HCT116 (cell line): ENCODE measurements at regions not wholly inside any gene's neighbourhood (a gene's known extent, or its start where the extent isn't known, plus 50 kb on each side); places are given as distances from the start of the nearest gene placed in this dataset.

Source experiments
- ATAC-seq: fragments of 200-7000 bp; cut with Tn5 transposase; 2 replicates; pipeline ENCODE4 v1.9.1; 2020; ENCODE audit warnings: mild to moderate bottlenecking, moderate library complexity
- BruUV-seq: library from RNA; stranded (reverse); fragments of 400-500 nt; replicated peaks from 2 replicates; lab custom pipeline; 2021; lab: Mats Ljungman, UMichigan
- CTCF ChIA-PET: fragments of 300-600 bp; sonication (Branson Sonifier 250); formaldehyde crosslinking; loops from one replicate; lab custom pipeline; 2021; ENCODE audit warnings: antibody characterized with exemption; lab: Charles Lee
- POLR2A ChIA-PET: fragments of 300-600, 350-600 bp; sonication (Branson Sonifier 250); formaldehyde crosslinking; loops from one replicate; lab custom pipeline; 2021; ENCODE audit warnings: antibody characterized with exemption; lab: Charles Lee
- RAD21 ChIA-PET, 2 experiments: fragments of 300-600 bp; sonication (Branson Sonifier 250); formaldehyde crosslinking; loops; one replicate each; lab custom pipeline; 2023; ENCODE audit warnings: low total read pairs in 2 of 2; ENCODE audit not compliant: uncharacterized antibody in 2 of 2, unreplicated experiment in 2 of 2, low non-redundant PET in 1 of 2; lab: Charles Lee
- DNase-seq: peaks from one replicate; pipeline ENCODE4 v3.0.0-alpha.2; 2010; ENCODE audit warnings: low read depth, low spot score
- H2AFZ ChIP-seq: fragments of 200-600 bp; shearing (Covaris generic), sonication (generic); 2 replicates; pipeline ENCODE4 v1.6.1; 2017; ENCODE audit warnings: low read depth, mixed run types, mixed read lengths, antibody characterized with exemption, low read length; ENCODE audit not compliant: poor library complexity, severe bottlenecking
- H3K27ac ChIP-seq: 2 replicates; pipeline ENCODE4 v1.5.1; 2012; ENCODE audit warnings: low read depth, low read length
- H3K27me3 ChIP-seq: fragments of 200-600 bp; sonication (generic); 2 replicates; pipeline ENCODE4 v1.6.1; 2016; ENCODE audit warnings: mixed run types, low read length, mixed read lengths; ENCODE audit not compliant: insufficient read depth
- H3K36me3 ChIP-seq, 2 experiments: fragments of 200-500 bp in 1 of 2; fragments of 200-600 bp in 1 of 2; sonication (Bioruptor generic) in 1 of 2; sonication (generic) in 1 of 2; 2 replicates each; pipeline versions ENCODE4 v1.5.1 to v1.6.1; 2014 to 2016; ENCODE audit warnings: low read length in 2 of 2, inconsistent platforms in 1 of 2, mixed read lengths in 1 of 2, mixed run types in 1 of 2; ENCODE audit not compliant: insufficient read depth in 2 of 2, control insufficient read depth in 1 of 2
- H3K4me1 ChIP-seq, 2 experiments: fragments of 200-600 bp in 1 of 2; sonication (generic) in 1 of 2; 2 replicates each; pipeline versions ENCODE4 v1.5.1 to v1.6.1; 2012 to 2017; ENCODE audit warnings: low read length in 2 of 2, inconsistent platforms in 1 of 2, mild to moderate bottlenecking in 1 of 2, mixed read lengths in 1 of 2, mixed run types in 1 of 2, moderate library complexity in 1 of 2; ENCODE audit not compliant: insufficient read depth in 2 of 2, control insufficient read depth in 1 of 2
- H3K4me2 ChIP-seq: fragments of 200-600 bp; sonication (generic); 2 replicates; pipeline ENCODE4 v1.6.1; 2017; ENCODE audit warnings: mixed run types, low read length, mixed read lengths
- H3K4me3 ChIP-seq, 2 experiments: fragments of 200-600 bp in 1 of 2; sonication (generic) in 1 of 2; replicated peaks in 1 of 2; 2 replicates each; pipeline ENCODE4 v1.5.1; 2011 to 2016; ENCODE audit warnings: low read length in 2 of 2, control low read depth in 1 of 2, low read depth in 1 of 2, mild to moderate bottlenecking in 1 of 2, mixed read lengths in 1 of 2, mixed run types in 1 of 2
- H3K79me2 ChIP-seq: fragments of 200-600 bp; sonication (generic); 2 replicates; pipeline ENCODE4 v1.6.1; 2017; ENCODE audit warnings: mild to moderate bottlenecking, mixed run types, low read length, moderate library complexity, mixed read lengths; ENCODE audit not compliant: insufficient read depth
- H3K9ac ChIP-seq: fragments of 200-600 bp; sonication (generic); 2 replicates; pipeline ENCODE4 v1.6.1; 2016; ENCODE audit warnings: low read length, mixed read lengths
- H3K9me2 ChIP-seq: fragments of 200-600 bp; sonication (generic), shearing (Covaris generic); 2 replicates; pipeline ENCODE4 v1.6.1; 2017; ENCODE audit warnings: mixed run types, mild to moderate bottlenecking, moderate library complexity; ENCODE audit not compliant: insufficient read depth
- H3K9me3 ChIP-seq, 2 experiments: fragments of 200-500 bp in 1 of 2; fragments of 200-600 bp in 1 of 2; sonication (Bioruptor generic) in 1 of 2; sonication (generic) in 1 of 2; 2 replicates each; pipeline ENCODE4 v1.6.1; 2014 to 2017; ENCODE audit warnings: low read length in 2 of 2, mixed read lengths in 2 of 2, inconsistent platforms in 1 of 2, low read depth in 1 of 2, mild to moderate bottlenecking in 1 of 2, mixed run types in 1 of 2, moderate library complexity in 1 of 2; ENCODE audit not compliant: control insufficient read depth in 1 of 2, insufficient read depth in 1 of 2
- H4K20me1 ChIP-seq: fragments of 200-600 bp; sonication (generic), shearing (Covaris generic); 2 replicates; pipeline ENCODE4 v1.6.1; 2017; ENCODE audit warnings: mixed run types, mild to moderate bottlenecking, moderate library complexity; ENCODE audit not compliant: insufficient read depth
- CBX3 ChIP-seq: IDR thresholded peaks from 2 replicates; pipeline ENCODE4 v1.6.1; 2012; ENCODE audit warnings: low read depth
- CEBPB ChIP-seq: IDR thresholded peaks from 2 replicates; pipeline ENCODE4 v1.6.1; 2012; ENCODE audit warnings: low read depth
- EGR1 ChIP-seq: IDR thresholded peaks from 2 replicates; pipeline ENCODE4 v1.6.1; 2012; ENCODE audit warnings: low read depth
- EZH2 ChIP-seq: fragments of 200-600 bp; sonication (generic); IDR thresholded peaks from 2 replicates; pipeline ENCODE4 v1.6.1; 2017; ENCODE audit warnings: antibody characterized with exemption, mixed run types
- EZH2phosphoT487 ChIP-seq: fragments of 200-600 bp; IDR thresholded peaks from 2 replicates; pipeline ENCODE4 v1.6.1; 2018; ENCODE audit warnings: antibody characterized with exemption, borderline replicate concordance
- FOSL1 ChIP-seq: IDR thresholded peaks from 2 replicates; pipeline ENCODE4 v1.6.1; 2012; ENCODE audit warnings: low read depth
- JUND ChIP-seq: IDR thresholded peaks from 2 replicates; pipeline ENCODE4 v1.6.1; 2012
- RAD21 ChIP-seq: IDR thresholded peaks from 2 replicates; pipeline ENCODE4 v1.6.1; 2012; ENCODE audit warnings: low read depth, mild to moderate bottlenecking
- SIN3A ChIP-seq: IDR thresholded peaks from 2 replicates; pipeline ENCODE4 v1.6.1; 2012; ENCODE audit warnings: low read depth
- SP1 ChIP-seq: IDR thresholded peaks from 2 replicates; pipeline ENCODE4 v1.6.1; 2012; ENCODE audit warnings: low read depth
- SRF ChIP-seq: IDR thresholded peaks from 2 replicates; pipeline ENCODE4 v1.6.1; 2012; ENCODE audit warnings: low read depth
- TCF7L2 ChIP-seq: IDR thresholded peaks from 2 replicates; pipeline ENCODE4 v1.7.0; 2011; ENCODE audit warnings: borderline replicate concordance, inconsistent platforms; ENCODE audit not compliant: insufficient read depth, insufficient read length; ENCODE audit errors: extremely low read depth
- ZFX ChIP-seq: fragments of 450-650 bp; IDR thresholded peaks from 2 replicates; pipeline ENCODE4 v1.6.1; 2017
- ZNF274 ChIP-seq: fragments of 200-500 bp; sonication (Bioruptor generic); IDR thresholded peaks from 2 replicates; pipeline ENCODE4 v1.6.1; 2014; ENCODE audit warnings: mild to moderate bottlenecking, low read depth, low read length, inconsistent platforms
- intact Hi-C: fragments of 100-400 bp; cut with micrococcal nuclease; formaldehyde crosslinking; loops from 2 replicates; pipeline ENCODE4 v1.10.0; 2022
- TF ChIP-seq, protein P1 (sequence below): IDR thresholded peaks from 2 replicates; pipeline ENCODE4 v1.6.1; 2012
- TF ChIP-seq, protein P2 (sequence below): IDR thresholded peaks from 2 replicates; pipeline ENCODE4 v1.6.1; 2011; ENCODE audit warnings: mild to moderate bottlenecking, low read length, moderate library complexity; ENCODE audit not compliant: insufficient replicate concordance; ENCODE audit errors: extremely low read depth
- TF ChIP-seq, protein P3 (sequence below), 3 experiments: fragments of 200-600 bp in 1 of 3; sonication (generic) in 1 of 3; IDR thresholded peaks in 2 of 3; conservative IDR thresholded peaks in 1 of 3; 2 replicates each; pipeline ENCODE4 v1.5.1; 2012 to 2017; ENCODE audit warnings: low read depth in 2 of 3, low read length in 2 of 3, antibody characterized with exemption in 1 of 3, borderline replicate concordance in 1 of 3, control low read depth in 1 of 3, mild to moderate bottlenecking in 1 of 3, mixed read lengths in 1 of 3, mixed run types in 1 of 3, moderate library complexity in 1 of 3; ENCODE audit not compliant: insufficient read depth in 1 of 3
- TF ChIP-seq, protein P4 (sequence below): IDR thresholded peaks from 2 replicates; pipeline ENCODE4 v1.6.1; 2012
- TF ChIP-seq, protein P5 (sequence below): IDR thresholded peaks from 2 replicates; pipeline ENCODE4 v1.6.1; 2012; ENCODE audit warnings: low read depth

GRCh38 chr9:79862921-79863890 is 291.4 kb downstream of the TLE4 start:
- no peaks in the 10 kb centered on the region for H3K27me3 ChIP-seq
- no peak overlapping the region for H3K4me3 ChIP-seq
- no peaks in the 10 kb centered on the region for H3K36me3 ChIP-seq
- intact Hi-C loops: no loop called here
- H3K4me1 ChIP-seq: no peaks in the 10 kb centered on the region
- H4K20me1 ChIP-seq: no peaks in the 10 kb centered on the region
- ChIA-PET POLR2A (no interaction called here), CTCF (no interaction called here), RAD21 (no interaction called here)
- no peaks in the 10 kb centered on the region for H3K79me2 ChIP-seq
- TF ChIP-seq, protein P1, sequence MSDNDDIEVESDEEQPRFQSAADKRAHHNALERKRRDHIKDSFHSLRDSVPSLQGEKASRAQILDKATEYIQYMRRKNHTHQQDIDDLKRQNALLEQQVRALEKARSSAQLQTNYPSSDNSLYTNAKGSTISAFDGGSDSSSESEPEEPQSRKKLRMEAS: no peak
- TF ChIP-seq SRF (no peak), FOSL1 (no peak), ZNF274 (no peak), EGR1 (no peak), TCF7L2 (no peak), SP1 (no peak), EZH2phosphoT487 (no peak), JUND (no peak), RAD21 (no peak), CEBPB (no peak), SIN3A (no peak), CBX3 (no peak), EZH2 (no peak), ZFX (no peak)
- TF ChIP-seq, protein P2, sequence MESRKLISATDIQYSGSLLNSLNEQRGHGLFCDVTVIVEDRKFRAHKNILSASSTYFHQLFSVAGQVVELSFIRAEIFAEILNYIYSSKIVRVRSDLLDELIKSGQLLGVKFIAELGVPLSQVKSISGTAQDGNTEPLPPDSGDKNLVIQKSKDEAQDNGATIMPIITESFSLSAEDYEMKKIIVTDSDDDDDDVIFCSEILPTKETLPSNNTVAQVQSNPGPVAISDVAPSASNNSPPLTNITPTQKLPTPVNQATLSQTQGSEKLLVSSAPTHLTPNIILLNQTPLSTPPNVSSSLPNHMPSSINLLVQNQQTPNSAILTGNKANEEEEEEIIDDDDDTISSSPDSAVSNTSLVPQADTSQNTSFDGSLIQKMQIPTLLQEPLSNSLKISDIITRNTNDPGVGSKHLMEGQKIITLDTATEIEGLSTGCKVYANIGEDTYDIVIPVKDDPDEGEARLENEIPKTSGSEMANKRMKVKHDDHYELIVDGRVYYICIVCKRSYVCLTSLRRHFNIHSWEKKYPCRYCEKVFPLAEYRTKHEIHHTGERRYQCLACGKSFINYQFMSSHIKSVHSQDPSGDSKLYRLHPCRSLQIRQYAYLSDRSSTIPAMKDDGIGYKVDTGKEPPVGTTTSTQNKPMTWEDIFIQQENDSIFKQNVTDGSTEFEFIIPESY: no peak
- TF ChIP-seq, protein P3, sequence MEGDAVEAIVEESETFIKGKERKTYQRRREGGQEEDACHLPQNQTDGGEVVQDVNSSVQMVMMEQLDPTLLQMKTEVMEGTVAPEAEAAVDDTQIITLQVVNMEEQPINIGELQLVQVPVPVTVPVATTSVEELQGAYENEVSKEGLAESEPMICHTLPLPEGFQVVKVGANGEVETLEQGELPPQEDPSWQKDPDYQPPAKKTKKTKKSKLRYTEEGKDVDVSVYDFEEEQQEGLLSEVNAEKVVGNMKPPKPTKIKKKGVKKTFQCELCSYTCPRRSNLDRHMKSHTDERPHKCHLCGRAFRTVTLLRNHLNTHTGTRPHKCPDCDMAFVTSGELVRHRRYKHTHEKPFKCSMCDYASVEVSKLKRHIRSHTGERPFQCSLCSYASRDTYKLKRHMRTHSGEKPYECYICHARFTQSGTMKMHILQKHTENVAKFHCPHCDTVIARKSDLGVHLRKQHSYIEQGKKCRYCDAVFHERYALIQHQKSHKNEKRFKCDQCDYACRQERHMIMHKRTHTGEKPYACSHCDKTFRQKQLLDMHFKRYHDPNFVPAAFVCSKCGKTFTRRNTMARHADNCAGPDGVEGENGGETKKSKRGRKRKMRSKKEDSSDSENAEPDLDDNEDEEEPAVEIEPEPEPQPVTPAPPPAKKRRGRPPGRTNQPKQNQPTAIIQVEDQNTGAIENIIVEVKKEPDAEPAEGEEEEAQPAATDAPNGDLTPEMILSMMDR (IDR thresholded peaks at IDR 0.05 in 2 of 3, conservative IDR thresholded peaks at IDR 0.05 in 1 of 3; ENCODE audit: borderline replicate concordance in 1 of 3, insufficient read depth in 1 of 3, low read depth in 2 of 3, low read length in 2 of 3): no peak
- TF ChIP-seq, protein P4, sequence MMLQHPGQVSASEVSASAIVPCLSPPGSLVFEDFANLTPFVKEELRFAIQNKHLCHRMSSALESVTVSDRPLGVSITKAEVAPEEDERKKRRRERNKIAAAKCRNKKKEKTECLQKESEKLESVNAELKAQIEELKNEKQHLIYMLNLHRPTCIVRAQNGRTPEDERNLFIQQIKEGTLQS: no peak
- TF ChIP-seq, protein P5, sequence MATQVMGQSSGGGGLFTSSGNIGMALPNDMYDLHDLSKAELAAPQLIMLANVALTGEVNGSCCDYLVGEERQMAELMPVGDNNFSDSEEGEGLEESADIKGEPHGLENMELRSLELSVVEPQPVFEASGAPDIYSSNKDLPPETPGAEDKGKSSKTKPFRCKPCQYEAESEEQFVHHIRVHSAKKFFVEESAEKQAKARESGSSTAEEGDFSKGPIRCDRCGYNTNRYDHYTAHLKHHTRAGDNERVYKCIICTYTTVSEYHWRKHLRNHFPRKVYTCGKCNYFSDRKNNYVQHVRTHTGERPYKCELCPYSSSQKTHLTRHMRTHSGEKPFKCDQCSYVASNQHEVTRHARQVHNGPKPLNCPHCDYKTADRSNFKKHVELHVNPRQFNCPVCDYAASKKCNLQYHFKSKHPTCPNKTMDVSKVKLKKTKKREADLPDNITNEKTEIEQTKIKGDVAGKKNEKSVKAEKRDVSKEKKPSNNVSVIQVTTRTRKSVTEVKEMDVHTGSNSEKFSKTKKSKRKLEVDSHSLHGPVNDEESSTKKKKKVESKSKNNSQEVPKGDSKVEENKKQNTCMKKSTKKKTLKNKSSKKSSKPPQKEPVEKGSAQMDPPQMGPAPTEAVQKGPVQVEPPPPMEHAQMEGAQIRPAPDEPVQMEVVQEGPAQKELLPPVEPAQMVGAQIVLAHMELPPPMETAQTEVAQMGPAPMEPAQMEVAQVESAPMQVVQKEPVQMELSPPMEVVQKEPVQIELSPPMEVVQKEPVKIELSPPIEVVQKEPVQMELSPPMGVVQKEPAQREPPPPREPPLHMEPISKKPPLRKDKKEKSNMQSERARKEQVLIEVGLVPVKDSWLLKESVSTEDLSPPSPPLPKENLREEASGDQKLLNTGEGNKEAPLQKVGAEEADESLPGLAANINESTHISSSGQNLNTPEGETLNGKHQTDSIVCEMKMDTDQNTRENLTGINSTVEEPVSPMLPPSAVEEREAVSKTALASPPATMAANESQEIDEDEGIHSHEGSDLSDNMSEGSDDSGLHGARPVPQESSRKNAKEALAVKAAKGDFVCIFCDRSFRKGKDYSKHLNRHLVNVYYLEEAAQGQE: no peak
- H3K4me2 ChIP-seq: no peak overlapping the region
- H3K9ac ChIP-seq: no peak overlapping the region
- H3K27ac ChIP-seq: no peak overlapping the region
- no TSS peak for BruUV-seq
- no peak for ATAC-seq
- peaks cover 9 to 10% of the 10 kb centered on the region in 2 experiments; a peak in 2 of 4 replicates for H3K9me3 ChIP-seq
- no peak overlapping the region for H2AFZ ChIP-seq
- no peaks in the 10 kb centered on the region for H3K9me2 ChIP-seq
- DNase-seq: no peak
